ENCODE measurements at regions not wholly inside any gene's neighbourhood (a gene's known extent, or its start where the extent isn't known, plus 50 kb on each side); places are given as distances from the start of the nearest gene placed in this dataset.

DNA sequence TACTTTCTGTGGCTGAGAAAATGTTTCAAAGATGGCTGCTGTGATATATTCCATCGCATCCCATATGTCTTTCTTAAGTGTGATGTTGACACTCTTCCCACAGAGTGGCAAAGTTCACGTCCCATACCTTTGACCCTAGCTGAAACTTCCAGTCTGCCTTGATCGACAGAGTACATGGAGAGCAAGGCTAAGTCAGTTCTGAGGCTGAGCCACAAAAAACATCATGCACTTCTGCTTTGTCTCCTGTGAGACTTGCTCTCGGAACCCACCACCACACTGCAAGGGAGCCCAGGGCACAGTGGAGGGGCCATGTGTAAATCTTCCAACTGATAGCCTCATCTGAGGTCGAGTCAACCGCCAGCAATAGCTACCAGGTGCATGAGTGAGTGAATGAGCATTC lies 431.9 kb upstream of the RUNX1 start:
- DNase-seq (ENCODE audit: low read depth): no peak
- no peak for TF ChIP-seq MAX (IDR thresholded peaks at IDR 0.05; ENCODE audit: low read depth, low read length)
- no peak for TF ChIP-seq CTCF (IDR thresholded peaks at IDR 0.05; ENCODE audit: low read depth, low read length)
- TF ChIP-seq POLR2A (IDR thresholded peaks at IDR 0.05; ENCODE audit: extremely low read depth, insufficient read length): no peak
- TF ChIP-seq MYC (IDR thresholded peaks at IDR 0.05; ENCODE audit: low read depth, low read length): no peak
- H3K4me3 ChIP-seq (ENCODE audit: low read depth, low read length): no peak overlapping the region

GRCh38 chr21:35479529-35479928 lies 430.4 kb upstream of the RUNX1 start:
- H3K4me3 ChIP-seq (ENCODE audit: low read depth, low read length): no peak overlapping the region
- no peak for DNase-seq (ENCODE audit: low read depth)
- TF ChIP-seq CTCF (IDR thresholded peaks at IDR 0.05; ENCODE audit: low read depth, low read length) (no peak), MYC (IDR thresholded peaks at IDR 0.05; ENCODE audit: low read depth, low read length) (no peak), POLR2A (IDR thresholded peaks at IDR 0.05; ENCODE audit: extremely low read depth, insufficient read length) (no peak), MAX (IDR thresholded peaks at IDR 0.05; ENCODE audit: low read depth, low read length) (no peak)

GRCh38 chr21:35479065-35479448 lies 430.0 kb upstream of the RUNX1 start:
- no peak overlapping the region for H3K4me3 ChIP-seq (ENCODE audit: low read depth, low read length)
- DNase-seq (ENCODE audit: low read depth): no peak
- no peak for TF ChIP-seq CTCF (IDR thresholded peaks at IDR 0.05; ENCODE audit: low read depth, low read length)
- no peak for TF ChIP-seq MAX (IDR thresholded peaks at IDR 0.05; ENCODE audit: low read depth, low read length)

DNA sequence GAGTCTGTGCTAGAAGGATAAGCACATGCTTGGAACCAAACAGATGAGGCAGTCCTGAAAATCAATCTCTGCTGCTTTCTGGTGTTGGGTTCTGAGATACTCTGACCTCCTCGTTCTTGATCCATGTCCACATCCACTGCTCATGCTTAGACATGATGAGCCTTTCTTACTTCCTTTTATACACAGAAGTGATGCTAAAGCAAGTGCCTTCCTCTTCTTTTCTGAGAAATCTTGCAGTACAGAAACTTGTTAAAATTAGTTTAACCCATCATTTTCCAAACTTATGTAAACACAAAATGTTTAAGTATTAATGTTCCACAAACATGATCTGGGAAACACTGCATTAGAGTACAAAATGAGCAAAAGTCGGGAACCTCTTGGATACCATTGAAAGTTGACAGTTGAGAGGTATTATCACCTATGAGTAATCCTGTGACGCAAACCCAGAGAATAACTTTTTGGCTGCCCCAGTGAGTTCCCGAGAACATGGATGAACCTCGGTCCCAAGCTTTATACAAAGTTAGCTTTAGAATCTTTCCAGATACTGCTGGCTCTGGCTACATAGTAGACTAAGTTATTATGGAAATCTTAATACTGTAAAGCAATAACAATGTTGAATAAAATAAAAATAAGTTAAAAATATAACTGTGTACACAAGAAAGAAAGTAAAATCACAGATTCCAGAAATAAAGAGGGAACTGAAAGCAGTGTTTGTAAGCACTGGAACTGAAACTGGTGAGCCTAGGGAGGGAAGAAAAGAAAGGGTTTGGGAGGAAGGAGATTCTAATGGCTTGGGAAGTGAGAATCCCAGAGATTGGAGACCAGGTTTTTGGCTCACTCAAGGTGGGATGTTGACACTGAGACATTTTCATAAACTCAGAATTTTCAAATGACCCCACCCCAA lies 429.3 kb upstream of the RUNX1 start:
- TF ChIP-seq MYC (IDR thresholded peaks at IDR 0.05; ENCODE audit: low read depth, low read length) (no peak), CTCF (IDR thresholded peaks at IDR 0.05; ENCODE audit: low read depth, low read length) (no peak), POLR2A (IDR thresholded peaks at IDR 0.05; ENCODE audit: extremely low read depth, insufficient read length) (no peak), MAX (IDR thresholded peaks at IDR 0.05; ENCODE audit: low read depth, low read length) (no peak)
- DNase-seq (ENCODE audit: low read depth): no peak
- H3K4me3 ChIP-seq (ENCODE audit: low read depth, low read length): no peak overlapping the region

DNA sequence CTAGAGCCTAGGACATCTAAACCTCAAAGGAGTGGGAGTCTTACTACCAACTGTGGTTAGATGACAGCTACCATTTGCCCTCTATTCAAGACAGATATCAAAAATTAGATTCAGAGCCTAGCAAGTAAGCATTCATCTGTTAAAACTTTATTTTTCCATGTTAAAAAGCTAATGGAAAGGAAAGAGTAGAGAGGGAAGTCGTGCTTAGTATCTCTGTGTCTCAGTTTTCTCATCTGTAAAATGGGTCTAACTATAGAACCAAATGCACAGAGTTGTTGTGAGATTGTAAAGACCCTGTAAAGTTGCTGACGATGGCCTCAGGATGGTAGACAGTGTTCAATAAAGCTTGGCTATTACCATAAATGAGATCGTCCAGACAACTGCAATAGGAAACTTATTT lies 428.5 kb upstream of the RUNX1 start:
- no peak for TF ChIP-seq MYC (IDR thresholded peaks at IDR 0.05; ENCODE audit: low read depth, low read length)
- TF ChIP-seq MAX (IDR thresholded peaks at IDR 0.05; ENCODE audit: low read depth, low read length): no peak
- TF ChIP-seq POLR2A (IDR thresholded peaks at IDR 0.05; ENCODE audit: extremely low read depth, insufficient read length): no peak
- no peak for TF ChIP-seq CTCF (IDR thresholded peaks at IDR 0.05; ENCODE audit: low read depth, low read length)
- H3K4me3 ChIP-seq (ENCODE audit: low read depth, low read length): no peak overlapping the region
- no peak for DNase-seq (ENCODE audit: low read depth)
